ENCODE measurements at regions not wholly inside any gene's neighbourhood (a gene's known extent, or its start where the extent isn't known, plus 50 kb on each side); places are given as distances from the start of the nearest gene placed in this dataset.

DNA sequence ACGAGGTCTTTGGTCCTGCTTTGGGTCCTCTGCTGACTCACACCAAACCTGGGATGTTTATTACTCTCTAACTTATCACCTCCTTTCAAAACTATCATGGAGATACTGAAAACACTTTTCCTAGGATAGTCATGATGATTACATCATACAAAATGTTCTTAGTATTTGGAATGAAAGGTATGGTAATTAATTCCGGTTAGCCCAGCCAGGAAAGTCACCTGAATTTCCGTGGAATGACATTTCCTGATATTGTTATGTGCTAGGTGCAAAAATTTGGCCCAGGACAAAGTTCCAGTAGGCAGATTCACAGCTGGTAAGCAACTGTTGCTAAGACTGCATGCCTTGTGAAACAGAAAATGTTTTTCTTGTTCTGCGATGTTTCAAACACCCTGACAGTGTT lies 203.4 kb downstream of the ZNF648 start:
- DNase-seq (ENCODE audit: low spot score), result peak; percentile 3

All from kidney tubule cell (primary cell).